GM23338 (cell line): ENCODE measurements at regions not wholly inside any gene's neighbourhood (a gene's known extent, or its start where the extent isn't known, plus 50 kb on each side); places are given as distances from the start of the nearest gene placed in this dataset.

Source experiments
- ATAC-seq: fragments of 200-7000 bp; cut with Tn5 transposase; 3 replicates; pipeline ENCODE4 v1.9.1; 2020
- DNase-seq: peaks from one replicate; pipeline ENCODE4 v3.0.0-alpha.2; 2015; ENCODE audit warnings: low spot score
- H2AFZ ChIP-seq: fragments of 200-600 bp; sonication (generic); 2 replicates; pipeline ENCODE4 v1.8.0; 2016; ENCODE audit warnings: antibody characterized with exemption, mild to moderate bottlenecking, moderate library complexity
- H3F3A ChIP-seq: fragments of 200-600 bp; sonication (generic); replicated peaks from 2 replicates; pipeline ENCODE4 v1.8.0; 2017; ENCODE audit warnings: antibody characterized with exemption, mixed run types, low read depth
- H3K27ac ChIP-seq: fragments of 200-600 bp; sonication (generic); 2 replicates; pipeline ENCODE4 v1.6.1; 2016; ENCODE audit warnings: low read depth
- H3K27me3 ChIP-seq: fragments of 200-600 bp; sonication (generic); 2 replicates; pipeline ENCODE4 v1.8.0; 2016; ENCODE audit warnings: mild to moderate bottlenecking, mixed run types, moderate library complexity; ENCODE audit not compliant: insufficient read depth
- H3K36me3 ChIP-seq: fragments of 200-600 bp; sonication (generic); 2 replicates; pipeline ENCODE4 v1.8.0; 2016; ENCODE audit warnings: mild to moderate bottlenecking; ENCODE audit not compliant: insufficient read depth
- H3K4me1 ChIP-seq: fragments of 200-600 bp; sonication (generic); 2 replicates; pipeline ENCODE4 v1.8.0; 2016; ENCODE audit warnings: mild to moderate bottlenecking, moderate library complexity; ENCODE audit not compliant: insufficient read depth
- H3K4me2 ChIP-seq: fragments of 200-600 bp; sonication (generic); 2 replicates; pipeline ENCODE4 v1.7.1; 2017; ENCODE audit warnings: mixed run types
- H3K4me3 ChIP-seq: fragments of 200-600 bp; sonication (generic); 2 replicates; pipeline ENCODE4 v1.6.1; 2016; ENCODE audit warnings: mixed run types
- H3K79me2 ChIP-seq: fragments of 200-600 bp; sonication (generic); replicated peaks from 2 replicates; pipeline ENCODE4 v1.8.0; 2017; ENCODE audit warnings: mild to moderate bottlenecking; ENCODE audit not compliant: insufficient read depth
- H3K9me2 ChIP-seq: fragments of 200-600 bp; sonication (generic); 2 replicates; pipeline ENCODE4 v1.8.0; 2017; ENCODE audit not compliant: insufficient read depth
- H4K20me1 ChIP-seq: fragments of 200-600 bp; sonication (generic); replicated peaks from 2 replicates; pipeline ENCODE4 v1.8.0; 2017; ENCODE audit warnings: mild to moderate bottlenecking; ENCODE audit not compliant: insufficient read depth
- H3K27ac Mint-ChIP-seq: 2 replicates; pipeline ENCODE4 v1.8.0; 2020; ENCODE audit warnings: inconsistent platforms, mild to moderate bottlenecking, moderate library complexity, mixed read lengths
- H3K27me3 Mint-ChIP-seq: 3 replicates; pipeline ENCODE4 v1.8.0; 2022; ENCODE audit warnings: low read depth, mild to moderate bottlenecking, moderate library complexity, mixed read lengths, inconsistent platforms; ENCODE audit not compliant: insufficient read depth, poor library complexity
- H3K36me3 Mint-ChIP-seq: 3 replicates; pipeline ENCODE4 v1.8.0; 2021; ENCODE audit warnings: low read depth, mild to moderate bottlenecking, inconsistent platforms, moderate library complexity, mixed read lengths
- H3K4me1 Mint-ChIP-seq: 3 replicates; pipeline ENCODE4 v1.8.0; 2020; ENCODE audit warnings: mild to moderate bottlenecking, inconsistent platforms, mixed read lengths
- H3K4me3 Mint-ChIP-seq: 3 replicates; pipeline ENCODE4 v1.8.0; 2021; ENCODE audit warnings: moderate library complexity, mild to moderate bottlenecking, inconsistent platforms, mixed read lengths
- H3K9me3 Mint-ChIP-seq: 3 replicates; pipeline ENCODE4 v1.8.0; 2020; ENCODE audit warnings: moderate library complexity, mild to moderate bottlenecking, inconsistent platforms, mixed read lengths
- CREB1 ChIP-seq: fragments of 250-450 bp; sonication (Bioruptor Pico); IDR thresholded peaks from 2 replicates; pipeline ENCODE4 v1.5.0; 2020; ENCODE audit warnings: low read depth, mild to moderate bottlenecking, moderate library complexity
- CTCF ChIP-seq, 2 experiments: fragments of 200-600 bp in 1 of 2; sonication (generic) in 1 of 2; conservative IDR thresholded peaks; 2 replicates each; pipeline versions ENCODE4 v1.5.1 to v1.6.1; 2016 to 2017; ENCODE audit warnings: antibody characterized with exemption in 2 of 2, low read depth in 2 of 2, mild to moderate bottlenecking in 2 of 2, moderate library complexity in 1 of 2
- ETS1 ChIP-seq: IDR thresholded peaks from 2 replicates; pipeline ENCODE4 v1.6.1; 2016; ENCODE audit warnings: antibody characterized with exemption
- EZH2 ChIP-seq: fragments of 200-600 bp; sonication (generic); IDR thresholded peaks from one replicate; pipeline ENCODE4 v1.8.0; 2017; ENCODE audit warnings: antibody characterized with exemption, mild to moderate bottlenecking, low read depth; ENCODE audit not compliant: unreplicated experiment
- EZH2phosphoT487 ChIP-seq: fragments of 200-600 bp; sonication (generic); IDR thresholded peaks from one replicate; pipeline ENCODE4 v1.8.1; 2018; ENCODE audit warnings: antibody characterized with exemption; ENCODE audit not compliant: unreplicated experiment
- JUNB ChIP-seq: IDR thresholded peaks from one replicate; pipeline ENCODE4 v1.6.1; 2016; ENCODE audit warnings: antibody characterized with exemption; ENCODE audit not compliant: unreplicated experiment
- NANOG ChIP-seq: IDR thresholded peaks from 2 replicates; pipeline ENCODE4 v1.6.1; 2016; ENCODE audit warnings: antibody characterized with exemption, borderline replicate concordance
- POLR2AphosphoS5 ChIP-seq: IDR thresholded peaks from 2 replicates; pipeline ENCODE4 v1.6.1; 2016; ENCODE audit warnings: antibody characterized with exemption, low read depth
- REST ChIP-seq: IDR thresholded peaks from one replicate; pipeline ENCODE4 v1.6.1; 2018; ENCODE audit warnings: antibody characterized with exemption; ENCODE audit not compliant: unreplicated experiment
- STAT1 ChIP-seq: IDR thresholded peaks from one replicate; pipeline ENCODE4 v1.6.1; 2016; ENCODE audit warnings: antibody characterized with exemption; ENCODE audit not compliant: unreplicated experiment
- ZNF114 ChIP-seq: fragments of 250-450 bp; sonication (Bioruptor Pico); IDR thresholded peaks from 2 replicates; pipeline ENCODE4 v1.5.0; 2020; ENCODE audit warnings: mild to moderate bottlenecking, moderate library complexity
- ZNF331 ChIP-seq: fragments of 250-450 bp; sonication (Bioruptor Pico); IDR thresholded peaks from 2 replicates; pipeline ENCODE4 v1.5.0; 2020; ENCODE audit warnings: low read depth, mild to moderate bottlenecking, moderate library complexity
- ZNF462 ChIP-seq: fragments of 250-450 bp; sonication (Bioruptor Pico); IDR thresholded peaks from 2 replicates; pipeline ENCODE4 v1.5.0; 2020; ENCODE audit warnings: mild to moderate bottlenecking, moderate library complexity

- Mint-ChIP-seq H3K4me3 (no peak overlapping the region), H3K36me3 (no peaks in the 10 kb centered on the region; the same call in 2 of the 3 replicates), H3K27ac (no peak overlapping the region), H3K9me3 (peaks cover 4% of the 10 kb centered on the region; the same call in 1 of the 3 replicates), H3K27me3 (no peaks in the 10 kb centered on the region), H3K4me1 (peaks cover 6% of the 10 kb centered on the region)
- ATAC-seq = no peak
- Histone ChIP-seq H3K4me2 (no peak overlapping the region; the same call in 1 of the 2 replicates), H2AFZ (no peak overlapping the region), H3K4me3 (no peak overlapping the region), H4K20me1 (no peaks in the 10 kb centered on the region), H3K4me1 (peaks cover 5% of the 10 kb centered on the region; the same call in 1 of the 2 replicates), H3K9me2 (no peaks in the 10 kb centered on the region; the same call in 1 of the 2 replicates), H3K79me2 (no peaks in the 10 kb centered on the region), H3K36me3 (no peaks in the 10 kb centered on the region; the same call in 1 of the 2 replicates), H3K27me3 (no peaks in the 10 kb centered on the region), H3F3A (no peaks in the 10 kb centered on the region), H3K27ac (no peak overlapping the region)
- TF ChIP-seq CTCF (conservative IDR thresholded peaks at IDR 0.05; ENCODE audit: low read depth in 2 of 2) (no peak), EZH2 (no peak), POLR2AphosphoS5 (no peak), JUNB (no peak), ETS1 (no peak), ZNF114 (CRISPR knock-in tag) (no peak), EZH2phosphoT487 (no peak), CREB1 (CRISPR knock-in tag) (no peak), NANOG (no peak), REST (no peak), ZNF462 (no peak), STAT1 (no peak), ZNF331 (CRISPR knock-in tag) (no peak)
- no peak for DNase-seq
These were observed 117.8 kb downstream of the DUSP6 start for GRCh38 chr12:89234324-89235114.
